ENCODE measurements at regions not wholly inside any gene's neighbourhood (a gene's known extent, or its start where the extent isn't known, plus 50 kb on each side); places are given as distances from the start of the nearest gene placed in this dataset.

GRCh38 chr20:54342258-54342920, 133.0 kb upstream of the DOK5 start:
- Histone ChIP-seq H3K36me3 (ENCODE audit: insufficient read depth in 1 of 2, low read depth in 1 of 2) (no peaks in the 10 kb centered on the region), H3K9me3 (no peaks in the 10 kb centered on the region), H3K27ac (no peak overlapping the region), H3K4me1 (peaks cover 10% of the 10 kb centered on the region), H3K27me3 (ENCODE audit: insufficient read depth in 3 of 3, low read length in 2 of 3) (no peaks in the 10 kb centered on the region), H3K4me3 (no peak overlapping the region)
- DNase-seq (no peak), ATAC-seq (no peak)
- intact Hi-C loops (cut with DNase I) = no loop called here
- no peak for TF ChIP-seq CTCF (IDR thresholded peaks at IDR 0.05)
- WGBS, 3 donors = 93 to 97% (median 96%) methylated on average over 5 of the region's 5 CpGs

GRCh38 chr20:54343099-54343498, 132.3 kb upstream of the DOK5 start:
- ATAC-seq = no peak
- DNase-seq = no peak
- intact Hi-C loops (cut with DNase I) = no loop called here
- Histone ChIP-seq H3K36me3 (ENCODE audit: insufficient read depth in 1 of 2, low read depth in 1 of 2) (no peaks in the 10 kb centered on the region), H3K27me3 (ENCODE audit: insufficient read depth in 3 of 3, low read length in 2 of 3) (no peaks in the 10 kb centered on the region), H3K4me3 (no peak overlapping the region), H3K9me3 (no peaks in the 10 kb centered on the region), H3K4me1 (peaks cover 10% of the 10 kb centered on the region), H3K27ac (no peak overlapping the region)
- TF ChIP-seq CTCF (IDR thresholded peaks at IDR 0.05) = no peak
- WGBS, 3 donors = 74 to 77% (median 76%) methylated on average over 4 of the region's 4 CpGs

- Histone ChIP-seq H3K4me1 (peaks cover 10% of the 10 kb centered on the region), H3K9me3 (no peaks in the 10 kb centered on the region), H3K4me3 (no peak overlapping the region), H3K27me3 (ENCODE audit: insufficient read depth in 3 of 3, low read length in 2 of 3) (no peaks in the 10 kb centered on the region), H3K36me3 (ENCODE audit: insufficient read depth in 1 of 2, low read depth in 1 of 2) (no peaks in the 10 kb centered on the region), H3K27ac (no peak overlapping the region)
- DNase-seq = no peak
- TF ChIP-seq CTCF (IDR thresholded peaks at IDR 0.05) = no peak
- 91 to 97% (median 91%) methylated on average over 1 of the region's 1 CpG for WGBS, 3 donors
- no peak for ATAC-seq
- intact Hi-C loops (cut with DNase I) = no loop called here
Observed at GRCh38 chr20:54343634-54344033, 131.8 kb upstream of the DOK5 start.

- intact Hi-C loops (cut with DNase I) = no loop called here
- peaks cover 10% of the 10 kb centered on the region for H3K4me1 ChIP-seq
- ATAC-seq (no peak), DNase-seq (no peak)
- TF ChIP-seq CTCF (IDR thresholded peaks at IDR 0.05) = no peak
- H3K27me3 ChIP-seq (ENCODE audit: insufficient read depth in 3 of 3, low read length in 2 of 3) = no peaks in the 10 kb centered on the region
- no peak overlapping the region for H3K27ac ChIP-seq
- WGBS, 3 donors = 62 to 69% (median 68%) methylated on average over 2 of the region's 2 CpGs
- no peak overlapping the region for H3K4me3 ChIP-seq
- no peaks in the 10 kb centered on the region for H3K36me3 ChIP-seq (ENCODE audit: insufficient read depth in 1 of 2, low read depth in 1 of 2)
- H3K9me3 ChIP-seq = no peaks in the 10 kb centered on the region
Observed at GRCh38 chr20:54344832-54345231, 130.6 kb upstream of the DOK5 start.

- TF ChIP-seq CTCF (IDR thresholded peaks at IDR 0.05) = no peak
- no peaks in the 10 kb centered on the region for H3K36me3 ChIP-seq (ENCODE audit: insufficient read depth in 1 of 2, low read depth in 1 of 2)
- DNase-seq (no peak), ATAC-seq (peak in 2 of 4 donors; percentile 42 to 69)
- intact Hi-C loops (cut with DNase I) = no loop called here
- no peaks in the 10 kb centered on the region for H3K27me3 ChIP-seq (ENCODE audit: insufficient read depth in 3 of 3, low read length in 2 of 3)
- WGBS, 3 donors = 26 to 33% (median 26%) methylated on average over 4 of the region's 4 CpGs
- H3K4me3 ChIP-seq = no peak overlapping the region
- peaks cover 10% of the 10 kb centered on the region for H3K4me1 ChIP-seq
- no peaks in the 10 kb centered on the region for H3K9me3 ChIP-seq
- H3K27ac ChIP-seq = peak overlapping the region; percentile 28
Observed at GRCh38 chr20:54345301-54345724, 130.1 kb upstream of the DOK5 start.

Data from psoas muscle (tissue), 7 donors.